Heart left ventricle (tissue), 13 donors: ENCODE measurements at regions not wholly inside any gene's neighbourhood (a gene's known extent, or its start where the extent isn't known, plus 50 kb on each side); places are given as distances from the start of the nearest gene placed in this dataset.

Experiments
- POLR2A ChIP-seq, 2 donors: fragments of 450-650 bp; IDR thresholded peaks; one replicate each; pipeline ENCODE4 v1.6.1; 2017; ENCODE audit warnings: antibody characterized with exemption in 2 of 2, mild to moderate bottlenecking in 2 of 2, moderate library complexity in 2 of 2
- TF ChIP-seq, protein P1 (sequence below), 12 donors: fragments of 200-600 bp; sonication (generic) in 4 of 12; IDR thresholded peaks; one replicate each; pipeline versions ENCODE4 v1.5.0 to v1.8.0; 2018 to 2022; ENCODE audit warnings: antibody characterized with exemption in 12 of 12, mild to moderate bottlenecking in 5 of 12
- donor health status: ischemic (EF 13 %, LVEDD 7.1; RV severe dilation, severe dysfunction).
- donor health status: DM: no; HTN: yes; CAD: no.
- donor health status: DM: no; HTN: no; CAD: no.
- donor health status: ischemic (EF 25% LVEDD 6.9; RV normal size, moderate dysfunction).
- donor health status: ischemic (EF 25% LVEDD 5.7; RV mildly dilated, moderate dysfunction).
- donor health status: ischemic (EF 35%, LVEDD 5.7; RV mildly dilated, moderate dysfunction).
- donor health status: nonischemic (EF 11% LVEDD 7.7; RV severe dilation, severe dysfunction).
- donor health status: DM: yes; HTN: yes; CAD: no.
- donor health status: PGD.
- donor health status: ischemic (EF 29% LVEDD 5.4; RV normal size, mild dysfunction).
- donor health status: nonischemic (EF 23%, LVEDD 6.1; RV moderate dilation, normal function).

DNA sequence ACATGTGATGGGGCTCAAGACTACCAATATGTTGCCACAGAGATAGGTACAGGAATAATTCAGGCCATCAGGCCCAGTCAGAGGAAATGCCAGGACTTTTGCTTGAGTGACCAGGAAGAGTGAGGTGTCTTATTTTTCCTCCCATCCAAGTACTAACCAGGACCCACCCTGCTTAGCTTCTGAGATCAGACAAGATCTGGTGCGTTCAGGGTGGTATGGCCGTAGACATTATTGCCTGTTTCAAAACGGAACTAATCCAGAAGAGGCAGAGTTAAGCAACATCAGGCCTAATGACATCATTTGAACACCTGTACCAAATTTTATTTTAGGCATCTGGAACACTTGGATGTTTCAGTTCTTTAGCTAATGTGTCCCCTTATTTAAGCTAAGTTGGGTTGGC, 205.5 kb upstream of the POU2AF2 start:
- TF ChIP-seq, protein P1, sequence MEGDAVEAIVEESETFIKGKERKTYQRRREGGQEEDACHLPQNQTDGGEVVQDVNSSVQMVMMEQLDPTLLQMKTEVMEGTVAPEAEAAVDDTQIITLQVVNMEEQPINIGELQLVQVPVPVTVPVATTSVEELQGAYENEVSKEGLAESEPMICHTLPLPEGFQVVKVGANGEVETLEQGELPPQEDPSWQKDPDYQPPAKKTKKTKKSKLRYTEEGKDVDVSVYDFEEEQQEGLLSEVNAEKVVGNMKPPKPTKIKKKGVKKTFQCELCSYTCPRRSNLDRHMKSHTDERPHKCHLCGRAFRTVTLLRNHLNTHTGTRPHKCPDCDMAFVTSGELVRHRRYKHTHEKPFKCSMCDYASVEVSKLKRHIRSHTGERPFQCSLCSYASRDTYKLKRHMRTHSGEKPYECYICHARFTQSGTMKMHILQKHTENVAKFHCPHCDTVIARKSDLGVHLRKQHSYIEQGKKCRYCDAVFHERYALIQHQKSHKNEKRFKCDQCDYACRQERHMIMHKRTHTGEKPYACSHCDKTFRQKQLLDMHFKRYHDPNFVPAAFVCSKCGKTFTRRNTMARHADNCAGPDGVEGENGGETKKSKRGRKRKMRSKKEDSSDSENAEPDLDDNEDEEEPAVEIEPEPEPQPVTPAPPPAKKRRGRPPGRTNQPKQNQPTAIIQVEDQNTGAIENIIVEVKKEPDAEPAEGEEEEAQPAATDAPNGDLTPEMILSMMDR (IDR thresholded peaks at IDR 0.05), result no peak
- no peak for TF ChIP-seq POLR2A (IDR thresholded peaks at IDR 0.05)
